PC-3 (cell line): ENCODE measurements at regions not wholly inside any gene's neighbourhood (a gene's known extent, or its start where the extent isn't known, plus 50 kb on each side); places are given as distances from the start of the nearest gene placed in this dataset.

Source experiments
- EZH2 ChIP-seq: fragments of 300-600 bp; sonication (generic); IDR thresholded peaks from one replicate; pipeline ENCODE4 v1.6.1; 2017; ENCODE audit warnings: antibody characterized with exemption, mild to moderate bottlenecking, low read length; ENCODE audit not compliant: unreplicated experiment
- EZH2phosphoT487 ChIP-seq: fragments of 300-600 bp; sonication (generic); IDR thresholded peaks from 2 replicates; pipeline ENCODE4 v1.6.1; 2018; ENCODE audit warnings: mild to moderate bottlenecking, antibody characterized with exemption, low read length, borderline replicate concordance
- TF ChIP-seq, protein P1 (sequence below): fragments of 300-600 bp; sonication (generic); conservative IDR thresholded peaks from 2 replicates; pipeline ENCODE4 v1.5.1; 2017; ENCODE audit warnings: antibody characterized with exemption, low read depth, mild to moderate bottlenecking, low read length

DNA sequence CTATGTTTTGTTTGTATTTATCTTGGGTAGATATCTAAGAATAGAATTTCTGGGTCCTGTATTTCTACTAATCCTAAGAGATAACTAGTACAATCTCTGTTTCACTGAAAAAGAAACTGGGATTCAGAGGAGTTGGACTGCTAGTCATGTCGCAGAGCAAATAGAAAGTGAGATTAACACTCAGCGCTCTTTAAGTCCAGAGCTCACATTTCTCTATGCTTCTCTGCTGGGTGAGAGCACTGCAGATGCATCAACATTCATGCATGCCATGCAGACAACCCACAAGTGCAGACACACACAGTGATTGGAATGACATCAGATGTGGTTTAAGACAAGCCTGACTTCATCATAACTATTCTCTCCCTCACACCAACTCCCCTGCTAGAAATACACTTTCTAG is 563.8 kb downstream of the TDRD15 start:
- TF ChIP-seq, protein P1, sequence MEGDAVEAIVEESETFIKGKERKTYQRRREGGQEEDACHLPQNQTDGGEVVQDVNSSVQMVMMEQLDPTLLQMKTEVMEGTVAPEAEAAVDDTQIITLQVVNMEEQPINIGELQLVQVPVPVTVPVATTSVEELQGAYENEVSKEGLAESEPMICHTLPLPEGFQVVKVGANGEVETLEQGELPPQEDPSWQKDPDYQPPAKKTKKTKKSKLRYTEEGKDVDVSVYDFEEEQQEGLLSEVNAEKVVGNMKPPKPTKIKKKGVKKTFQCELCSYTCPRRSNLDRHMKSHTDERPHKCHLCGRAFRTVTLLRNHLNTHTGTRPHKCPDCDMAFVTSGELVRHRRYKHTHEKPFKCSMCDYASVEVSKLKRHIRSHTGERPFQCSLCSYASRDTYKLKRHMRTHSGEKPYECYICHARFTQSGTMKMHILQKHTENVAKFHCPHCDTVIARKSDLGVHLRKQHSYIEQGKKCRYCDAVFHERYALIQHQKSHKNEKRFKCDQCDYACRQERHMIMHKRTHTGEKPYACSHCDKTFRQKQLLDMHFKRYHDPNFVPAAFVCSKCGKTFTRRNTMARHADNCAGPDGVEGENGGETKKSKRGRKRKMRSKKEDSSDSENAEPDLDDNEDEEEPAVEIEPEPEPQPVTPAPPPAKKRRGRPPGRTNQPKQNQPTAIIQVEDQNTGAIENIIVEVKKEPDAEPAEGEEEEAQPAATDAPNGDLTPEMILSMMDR, result no peak
- TF ChIP-seq EZH2phosphoT487, result no peak
- TF ChIP-seq EZH2, result no peak
